Vagina (tissue), 2 donors: ENCODE measurements at regions not wholly inside any gene's neighbourhood (a gene's known extent, or its start where the extent isn't known, plus 50 kb on each side); places are given as distances from the start of the nearest gene placed in this dataset.

Experiments used
- CTCF ChIP-seq, 3 experiments: fragments of 450-650 bp in 2 of 3; fragments of 200-600 bp in 1 of 3; sonication (generic) in 1 of 3; IDR thresholded peaks; one replicate each; pipeline ENCODE4 v1.5.1; 2017 to 2019; ENCODE audit warnings: antibody characterized with exemption in 3 of 3, mild to moderate bottlenecking in 2 of 3, moderate library complexity in 2 of 3
- POLR2A ChIP-seq, 2 donors: fragments of 450-650 bp; IDR thresholded peaks; one replicate each; pipeline ENCODE4 v1.6.1; 2017; ENCODE audit warnings: antibody characterized with exemption in 2 of 2, mild to moderate bottlenecking in 2 of 2, moderate library complexity in 2 of 2

- TF ChIP-seq CTCF (IDR thresholded peaks at IDR 0.05) (no peak), POLR2A (IDR thresholded peaks at IDR 0.05) (no peak)
Measured at GRCh38 chr1:34322969-34323368, 146.3 kb downstream of the C1orf94 start.
